NOMO-1 (cell line): ENCODE measurements at regions not wholly inside any gene's neighbourhood (a gene's known extent, or its start where the extent isn't known, plus 50 kb on each side); places are given as distances from the start of the nearest gene placed in this dataset.

Source experiments
- DNase-seq, 2 experiments: peaks; one replicate each; lab custom pipeline; 2025; ENCODE audit not compliant: unreplicated experiment in 2 of 2; lab: John Stamatoyannopoulos, UW

- DNase-seq: no peak
Observed at GRCh38 chr6:141594874-141595273, 537.9 kb upstream of the GJE1 start.

GRCh38 chr6:141593311-141593710 lies 539.4 kb upstream of the GJE1 start:
- no peak for DNase-seq

GRCh38 chr6:141587482-141588266 lies 545.1 kb upstream of the GJE1 start:
- DNase-seq: no peak

DNA sequence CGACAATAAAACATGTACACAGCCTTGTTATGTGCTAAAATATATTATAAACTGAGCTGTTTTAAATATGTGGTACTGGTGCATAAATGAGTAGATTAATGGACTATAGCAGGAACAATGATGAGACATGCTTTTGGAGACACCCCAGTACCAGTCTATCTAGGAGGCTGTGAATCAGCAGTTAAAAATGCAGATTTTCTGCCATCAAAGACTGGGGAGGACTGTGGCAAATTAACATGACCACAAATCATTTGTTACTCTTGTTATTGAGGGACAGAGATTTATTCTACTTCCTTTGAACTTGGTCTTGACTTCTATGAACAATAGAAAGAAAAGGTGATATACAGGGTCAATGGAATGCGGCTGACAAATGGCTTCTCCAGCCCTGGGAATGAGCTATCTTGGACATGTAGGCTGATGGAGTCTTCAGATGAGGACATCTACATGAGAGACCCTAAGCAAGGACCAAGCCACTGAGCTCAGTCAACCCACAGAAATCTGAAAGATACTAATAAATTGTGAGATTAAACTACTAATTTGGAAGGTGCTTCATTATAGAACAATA lies 551.7 kb upstream of the GJE1 start:
- no peak for DNase-seq

DNA sequence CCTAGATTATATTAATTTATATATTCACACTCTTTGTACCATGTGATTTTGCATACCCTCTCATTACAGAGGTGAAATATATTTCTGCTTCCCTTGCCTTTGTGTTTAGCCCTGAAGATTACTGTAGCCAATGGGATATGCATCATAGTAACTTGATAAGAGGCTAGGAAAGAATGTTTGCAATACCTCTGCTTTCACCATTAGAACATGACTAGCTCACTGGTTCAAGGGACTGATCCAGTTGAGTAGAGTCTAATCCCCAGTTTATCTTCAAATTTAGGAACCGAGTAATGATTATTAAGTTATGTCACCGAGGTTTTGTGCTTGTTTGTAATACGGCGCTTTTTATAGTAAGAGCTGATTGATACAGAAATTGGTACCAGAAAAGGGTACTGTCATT lies 552.6 kb upstream of the GJE1 start:
- DNase-seq: no peak

DNA sequence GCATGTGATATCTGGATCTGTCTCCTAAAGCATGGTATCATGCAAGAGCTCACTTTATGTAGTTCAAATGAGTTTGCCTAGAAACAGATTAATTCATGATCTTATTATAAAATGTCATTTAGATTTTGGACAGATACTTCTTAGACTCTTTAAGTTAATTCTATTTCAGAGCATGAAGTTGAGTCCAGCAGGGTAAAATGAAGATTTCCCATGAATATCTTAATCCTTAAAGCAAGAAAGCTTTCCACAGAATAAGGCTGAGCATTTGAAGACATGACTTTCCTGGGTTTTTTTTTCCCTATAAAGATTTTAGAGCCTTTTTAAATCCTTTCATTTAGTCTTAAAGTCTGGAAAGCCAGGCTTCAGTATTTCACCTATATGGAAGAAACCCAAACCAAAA lies 556.0 kb upstream of the GJE1 start:
- no peak for DNase-seq

GRCh38 chr6:141562851-141563763 lies 569.6 kb upstream of the GJE1 start:
- DNase-seq: peak; percentile 60 to 83

DNA sequence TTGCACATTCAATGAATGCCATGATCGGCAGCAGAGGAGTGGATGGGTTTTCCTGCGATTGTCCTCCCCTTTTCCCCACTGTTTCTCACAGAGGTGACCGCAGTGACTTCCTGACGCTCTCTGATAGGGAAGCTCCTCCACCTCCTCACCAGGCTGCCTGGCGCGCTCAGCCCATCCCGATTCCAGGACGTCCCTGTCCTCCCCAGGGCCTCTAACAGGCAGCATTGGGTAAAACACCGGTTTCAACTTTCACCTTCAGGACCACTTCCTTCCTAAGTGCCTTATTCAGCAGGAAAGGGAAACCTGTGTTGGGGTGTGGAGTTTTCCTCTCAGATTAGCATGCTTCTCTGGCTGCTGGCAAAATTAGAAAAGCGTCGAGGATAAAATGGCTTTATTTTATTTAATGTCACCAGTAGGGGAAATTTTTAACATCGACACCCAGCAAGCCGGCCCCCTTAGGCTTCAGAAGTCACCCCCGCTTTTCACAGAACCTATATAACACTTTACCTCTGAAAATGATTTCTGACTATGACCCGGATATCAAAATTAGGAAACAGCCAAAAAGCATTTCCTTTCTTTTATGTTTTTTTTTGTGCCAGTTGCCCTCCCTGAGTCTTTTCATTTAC lies 570.4 kb upstream of the GJE1 start:
- DNase-seq: peak; percentile 7 to 36

GRCh38 chr6:141561154-141561553 lies 571.6 kb upstream of the GJE1 start:
- DNase-seq: no peak

GRCh38 chr6:141552463-141552862 lies 580.3 kb upstream of the GJE1 start:
- no peak for DNase-seq

DNA sequence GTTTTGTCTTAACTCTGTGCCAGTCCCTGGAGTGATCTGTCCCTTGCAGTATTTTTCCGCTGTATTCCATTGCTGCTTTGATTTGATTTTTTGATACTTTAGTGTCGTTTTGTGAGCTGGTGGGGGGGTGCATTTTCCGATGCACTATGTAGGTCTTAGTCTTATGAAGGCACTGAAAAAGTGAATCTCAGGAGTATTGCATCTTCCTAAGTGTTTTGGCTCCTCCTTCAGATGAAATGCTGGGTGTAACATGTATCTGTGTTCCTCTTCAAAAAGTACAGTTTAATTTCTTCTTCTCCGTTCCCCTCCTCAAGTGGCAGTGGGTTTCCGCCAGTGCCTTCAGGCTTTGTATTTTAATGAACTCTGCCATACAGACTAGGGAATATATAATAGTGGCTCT lies 580.7 kb upstream of the GJE1 start:
- no peak for DNase-seq

DNA sequence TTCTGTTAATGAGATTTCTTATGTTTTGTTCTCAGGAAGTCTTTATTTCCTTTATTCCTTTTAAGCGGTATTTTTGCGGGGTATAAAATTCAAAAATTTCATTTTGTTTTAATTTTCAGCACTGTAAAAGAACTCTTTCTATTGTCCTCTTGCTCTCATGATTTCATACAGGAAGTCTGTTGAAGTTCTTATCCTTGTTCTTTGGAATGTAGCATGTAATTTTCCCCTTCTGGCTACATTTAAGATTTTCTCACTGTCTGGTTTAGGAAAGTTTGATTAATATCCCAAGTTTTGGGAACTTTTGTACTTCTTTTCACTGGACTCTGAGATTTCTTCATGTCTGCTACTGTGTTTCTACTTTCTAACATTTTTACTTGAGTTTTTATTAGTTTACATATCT lies 581.4 kb upstream of the GJE1 start:
- no peak for DNase-seq

- DNase-seq: no peak
Observed at GRCh38 chr6:141550471-141550870, 582.3 kb upstream of the GJE1 start.

- DNase-seq: no peak
Observed at GRCh38 chr6:141548966-141549365, 583.8 kb upstream of the GJE1 start.

GRCh38 chr6:141541581-141542324 lies 591.0 kb upstream of the GJE1 start:
- no peak for DNase-seq

GRCh38 chr6:141540207-141540606 lies 592.5 kb upstream of the GJE1 start:
- DNase-seq: no peak

GRCh38 chr6:141539617-141540016 lies 593.1 kb upstream of the GJE1 start:
- no peak for DNase-seq

DNA sequence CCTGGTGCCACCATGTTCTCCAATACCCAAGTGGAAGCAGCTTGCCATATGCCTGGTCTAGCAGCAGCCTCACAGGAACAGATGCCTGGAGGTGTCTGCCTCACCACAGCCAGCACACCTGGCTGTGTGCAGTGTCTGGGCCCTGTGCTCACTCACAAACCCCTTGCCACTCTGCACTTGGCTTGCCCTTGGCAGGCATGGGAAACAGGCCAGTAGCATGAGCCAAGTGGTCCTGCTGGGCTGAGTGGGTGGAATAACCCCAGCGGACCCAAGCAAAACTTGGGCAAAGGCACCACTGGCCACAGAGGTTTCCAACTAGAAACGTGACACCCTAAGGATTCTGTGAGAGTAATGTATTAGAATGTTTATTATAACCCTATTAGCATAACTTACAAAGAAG lies 600.5 kb upstream of the GJE1 start:
- no peak for DNase-seq

DNA sequence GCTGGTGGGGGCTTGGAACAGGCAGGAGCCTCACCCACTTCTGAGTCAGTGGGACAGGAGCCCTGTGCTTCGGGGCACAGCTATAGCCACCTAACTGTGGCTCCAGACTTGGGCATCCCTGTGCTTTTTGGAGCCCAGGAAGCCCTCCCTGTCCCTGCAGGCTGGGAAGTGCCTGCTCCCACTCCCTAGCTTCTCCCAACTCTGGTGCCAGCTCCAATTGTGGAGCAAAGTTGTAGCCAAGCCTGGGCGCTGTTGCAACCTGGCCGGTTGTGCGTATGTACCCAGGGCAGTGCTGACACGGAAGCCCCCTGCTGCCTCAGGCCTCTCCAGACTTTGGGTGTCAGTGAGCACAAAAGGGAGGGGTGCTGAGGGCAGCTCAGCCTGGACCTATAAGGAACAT lies 601.7 kb upstream of the GJE1 start:
- DNase-seq: no peak

GRCh38 chr6:141528596-141528995 lies 604.1 kb upstream of the GJE1 start:
- DNase-seq: no peak
